Body of pancreas (tissue), 4 donors: ENCODE measurements at regions not wholly inside any gene's neighbourhood (a gene's known extent, or its start where the extent isn't known, plus 50 kb on each side); places are given as distances from the start of the nearest gene placed in this dataset.

Experiments
- ATAC-seq: fragments of 150-250 bp; one replicate; pipeline ENCODE4 v1.9.1; 2016
- DNase-seq, 4 donors: peaks; one replicate each; pipeline ENCODE4 v3.0.0-alpha.2; 2019
- H3K27ac ChIP-seq, 4 donors: fragments of 200-600 bp; sonication (generic); 1 replicate in 3 of 4; 2 replicates in 1 of 4; pipeline versions ENCODE4 v1.5.1 to v1.6.1; 2016 to 2019; ENCODE audit warnings: mild to moderate bottlenecking in 1 of 4, mixed read lengths in 1 of 4, moderate library complexity in 1 of 4
- H3K27me3 ChIP-seq, 2 donors: fragments of 200-600 bp; sonication (generic); one replicate each; pipeline ENCODE4 v1.6.0; 2016; ENCODE audit warnings: mild to moderate bottlenecking in 1 of 2
- H3K36me3 ChIP-seq, 2 donors: fragments of 200-600 bp; sonication (generic); replicated peaks in 1 of 2; 2 replicates each; pipeline ENCODE4 v1.5.1; 2016; ENCODE audit warnings: low read depth in 2 of 2; ENCODE audit not compliant: insufficient read depth in 1 of 2
- H3K4me1 ChIP-seq: fragments of 200-600 bp; sonication (generic); one replicate; pipeline ENCODE4 v1.6.0; 2016
- H3K4me3 ChIP-seq, 2 donors: fragments of 200-600 bp; sonication (generic); 1 replicate in 1 of 2; 2 replicates in 1 of 2; pipeline ENCODE4 v1.5.1; 2016 to 2019
- H3K9me3 ChIP-seq, 3 donors: fragments of 200-600 bp; sonication (generic); 1 replicate in 2 of 3; 2 replicates in 1 of 3; pipeline ENCODE4 v1.5.1; 2016
- CTCF ChIP-seq, 7 experiments: fragments of 450-650 bp in 4 of 7; fragments of 200-600 bp in 3 of 7; sonication (generic) in 3 of 7; IDR thresholded peaks; one replicate each; pipeline ENCODE4 v1.5.1; 2016 to 2019; ENCODE audit warnings: antibody characterized with exemption in 7 of 7
- POLR2A ChIP-seq, 3 donors: fragments of 450-650 bp; IDR thresholded peaks; one replicate each; pipeline ENCODE4 v1.6.1; 2016; ENCODE audit warnings: antibody characterized with exemption in 3 of 3, mild to moderate bottlenecking in 2 of 3
- WGBS, 2 donors: methylation state at CpG; one replicate each; pipeline ENCODE4 v1.1.5; 2017; 5-methylcytosine and 5-hydroxymethylcytosine counted together
- intact Hi-C: fragments of 100-400 bp; cut with DNase I; formaldehyde crosslinking; loops from one replicate; pipeline ENCODE4 v1.15.1; 2023

DNA sequence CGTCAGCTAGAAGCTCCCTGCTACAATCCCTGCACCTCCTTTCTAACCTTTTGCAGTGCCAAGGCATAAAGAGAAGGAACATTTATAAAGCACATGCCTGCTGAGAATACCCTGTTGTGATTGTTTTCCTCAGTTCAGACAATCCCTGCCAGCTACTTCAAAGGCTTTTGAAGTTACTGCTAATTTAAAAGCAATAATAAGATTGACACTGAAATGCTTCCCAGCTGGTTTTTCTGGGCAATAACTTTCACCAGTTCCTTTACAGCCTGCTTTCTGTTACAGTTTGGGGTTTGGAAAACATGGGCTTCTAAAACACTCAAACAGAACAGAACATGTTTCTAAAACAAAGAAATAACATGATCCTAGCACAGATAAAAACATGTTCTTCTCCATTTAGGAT lies 232.3 kb upstream of the CPEB2 start:
- Histone ChIP-seq H3K4me3 (no peak overlapping the region), H3K9me3 (no peaks in the 10 kb centered on the region), H3K4me1 (peaks cover 11% of the 10 kb centered on the region), H3K27ac (no peak overlapping the region), H3K36me3 (no peaks in the 10 kb centered on the region), H3K27me3 (no peaks in the 10 kb centered on the region)
- WGBS, 2 donors, result 57 to 94% methylated on average over 1 of the region's 1 CpG
- intact Hi-C loops, result no loop called here
- TF ChIP-seq CTCF (IDR thresholded peaks at IDR 0.05) (no peak), POLR2A (IDR thresholded peaks at IDR 0.05) (no peak)
- ATAC-seq (no peak), DNase-seq (no peak)

DNA sequence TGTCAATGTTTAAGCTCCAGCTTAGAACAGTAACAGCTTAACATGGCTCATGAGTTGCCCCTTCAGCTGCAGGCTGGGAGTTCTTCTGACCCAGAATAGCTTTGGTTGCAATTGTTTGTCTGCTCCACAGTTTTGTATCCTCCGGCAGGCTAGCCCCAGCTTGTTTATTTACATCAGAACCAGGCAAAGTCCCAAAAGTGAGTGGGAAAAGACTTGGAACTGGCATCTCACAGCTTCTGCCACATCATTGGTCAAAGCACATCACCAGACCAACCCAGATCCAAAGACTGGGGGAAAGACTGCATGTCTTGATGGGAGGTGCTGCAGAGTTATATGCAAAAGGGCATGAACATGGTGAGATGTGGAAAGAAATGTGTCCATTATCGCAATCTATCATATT lies 231.2 kb upstream of the CPEB2 start:
- Histone ChIP-seq H3K27me3 (no peaks in the 10 kb centered on the region), H3K4me1 (peaks cover 11% of the 10 kb centered on the region), H3K4me3 (no peak overlapping the region), H3K36me3 (no peaks in the 10 kb centered on the region), H3K27ac (no peak overlapping the region), H3K9me3 (no peaks in the 10 kb centered on the region)
- no peak for TF ChIP-seq CTCF (IDR thresholded peaks at IDR 0.05)
- no peak for TF ChIP-seq POLR2A (IDR thresholded peaks at IDR 0.05)
- DNase-seq (no peak), ATAC-seq (no peak)
- intact Hi-C loops, result no loop called here
- WGBS, 2 donors, result 55 to 63% methylated on average over 2 of the region's 2 CpGs

- TF ChIP-seq CTCF (IDR thresholded peaks at IDR 0.05) (no peak), POLR2A (IDR thresholded peaks at IDR 0.05) (no peak)
- H3K4me1 ChIP-seq, result peaks cover 11% of the 10 kb centered on the region
- no peaks in the 10 kb centered on the region for H3K9me3 ChIP-seq
- H3K4me3 ChIP-seq, result no peak overlapping the region
- H3K36me3 ChIP-seq, result no peaks in the 10 kb centered on the region
- no peaks in the 10 kb centered on the region for H3K27me3 ChIP-seq
- intact Hi-C loops, result no loop called here
- no peak for DNase-seq
- ATAC-seq, result no peak
- H3K27ac ChIP-seq, result no peak overlapping the region
- WGBS, 2 donors, result 39 to 51% methylated on average over 2 of the region's 2 CpGs
These were observed 230.6 kb upstream of the CPEB2 start for GRCh38 chr4:14771504-14772175.

DNA sequence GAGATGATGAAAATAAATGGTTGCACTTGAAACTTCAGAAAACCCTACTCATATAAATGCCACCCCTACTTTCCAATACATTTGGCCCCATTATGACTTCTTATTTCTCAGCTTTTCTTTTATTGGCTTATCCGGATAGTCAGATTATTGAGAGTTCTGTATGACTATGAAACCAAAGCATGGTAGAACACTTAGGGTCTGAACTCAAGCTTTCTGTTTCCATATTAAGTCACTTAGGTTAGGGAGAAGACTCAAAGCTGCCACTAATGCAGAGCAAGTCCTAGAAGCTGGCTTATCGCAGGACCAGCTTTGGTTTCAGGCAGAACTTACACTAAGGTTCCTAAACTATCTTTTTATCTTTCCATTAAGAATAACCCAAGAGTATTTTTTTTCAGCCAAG lies 229.9 kb upstream of the CPEB2 start:
- Histone ChIP-seq H3K27ac (no peak overlapping the region), H3K36me3 (no peaks in the 10 kb centered on the region), H3K9me3 (no peaks in the 10 kb centered on the region), H3K4me1 (peaks cover 11% of the 10 kb centered on the region), H3K27me3 (no peaks in the 10 kb centered on the region), H3K4me3 (no peak overlapping the region)
- WGBS, 2 donors, result 95 to 100% methylated on average over 2 of the region's 2 CpGs
- no peak for ATAC-seq
- intact Hi-C loops, result no loop called here
- no peak for DNase-seq
- TF ChIP-seq CTCF (IDR thresholded peaks at IDR 0.05) (no peak), POLR2A (IDR thresholded peaks at IDR 0.05) (no peak)
